22Rv1 (cell line): ENCODE measurements at regions not wholly inside any gene's neighbourhood (a gene's known extent, or its start where the extent isn't known, plus 50 kb on each side); places are given as distances from the start of the nearest gene placed in this dataset.
"Not testable (repeated sequence)": the region's sequence is repeated elsewhere in the genome, so short reads cannot be mapped to it uniquely, and the experiment has no call there.

Source experiments
- H3K27ac ChIP-seq: fragments of 450-650 bp; 2 replicates; pipeline ENCODE4 v1.5.1; 2017
- CTCF ChIP-seq: fragments of 450-650 bp; IDR thresholded peaks from 2 replicates; pipeline ENCODE4 v1.5.1; 2017; ENCODE audit warnings: mild to moderate bottlenecking
- ZFX ChIP-seq: fragments of 450-650 bp; IDR thresholded peaks from 2 replicates; pipeline ENCODE4 v1.6.1; 2017; ENCODE audit warnings: antibody characterized with exemption, borderline replicate concordance

GRCh38 chr10:120217736-120218135 lies 239.3 kb upstream of the PLPP4 start:
- H3K27ac ChIP-seq = no peak overlapping the region
- TF ChIP-seq ZFX (no peak), CTCF (no peak)

GRCh38 chr10:120221873-120222485 lies 235.0 kb upstream of the PLPP4 start:
- no peak overlapping the region for H3K27ac ChIP-seq
- TF ChIP-seq CTCF = peak; percentile 89
- no peak for TF ChIP-seq ZFX

- no peak for TF ChIP-seq CTCF
- no peak for TF ChIP-seq ZFX
- no peak overlapping the region for H3K27ac ChIP-seq
These were observed 227.4 kb upstream of the PLPP4 start for GRCh38 chr10:120229641-120230040.

GRCh38 chr10:120239695-120240094 lies 217.3 kb upstream of the PLPP4 start:
- not testable (repeated sequence) for H3K27ac ChIP-seq

- no peak for TF ChIP-seq CTCF
- TF ChIP-seq ZFX = no peak
- H3K27ac ChIP-seq = peak overlapping the region; percentile 92
These were observed 205.1 kb upstream of the PLPP4 start for GRCh38 chr10:120251821-120252442.

GRCh38 chr10:120253131-120253530 lies 203.9 kb upstream of the PLPP4 start:
- TF ChIP-seq CTCF = no peak
- no peak for TF ChIP-seq ZFX
- H3K27ac ChIP-seq = peak overlapping the region; percentile 92

- no peak overlapping the region for H3K27ac ChIP-seq
- TF ChIP-seq ZFX (no peak), CTCF (no peak)
These were observed 196.6 kb upstream of the PLPP4 start for GRCh38 chr10:120260456-120260855.
